Fibroblast of peridontal ligament (primary cell): ENCODE measurements at regions not wholly inside any gene's neighbourhood (a gene's known extent, or its start where the extent isn't known, plus 50 kb on each side); places are given as distances from the start of the nearest gene placed in this dataset.

Experiments used
- DNase-seq: peaks from one replicate; pipeline ENCODE4 v3.0.0-alpha.2; 2010; ENCODE audit errors: extremely low read depth

- DNase-seq = peak; percentile 86
Observed at GRCh38 chr12:81022531-81022930, 55.3 kb upstream of the ACSS3 start.

GRCh38 chr12:81021834-81022233 is 56.0 kb upstream of the ACSS3 start:
- DNase-seq = peak; percentile 38

- no peak for DNase-seq
Observed at GRCh38 chr12:81021131-81021748, 56.6 kb upstream of the ACSS3 start.

- DNase-seq = no peak
Observed at GRCh38 chr12:81017792-81018191, 60.1 kb upstream of the ACSS3 start.

- no peak for DNase-seq
Observed at GRCh38 chr12:81015510-81015909, 62.4 kb upstream of the ACSS3 start.

DNA sequence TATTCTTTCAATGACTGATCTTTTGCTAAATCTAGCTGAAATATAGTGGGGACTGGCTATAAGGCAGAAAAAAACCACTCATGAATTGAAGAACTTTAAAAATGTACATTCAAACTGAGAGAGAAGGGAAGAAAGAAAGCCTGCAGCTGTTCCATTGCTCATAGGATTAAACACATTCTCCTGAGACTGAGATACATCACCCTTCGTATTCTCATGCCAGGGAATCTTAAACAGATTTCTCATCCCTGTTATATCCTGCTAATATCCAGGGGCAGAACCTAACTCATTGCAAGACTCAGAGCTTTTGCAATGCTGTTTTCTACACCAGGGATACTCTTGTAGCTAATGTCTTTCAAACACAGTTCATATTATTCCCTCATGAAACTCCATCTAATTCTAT is 67.2 kb upstream of the ACSS3 start:
- DNase-seq = peak; percentile 52

DNA sequence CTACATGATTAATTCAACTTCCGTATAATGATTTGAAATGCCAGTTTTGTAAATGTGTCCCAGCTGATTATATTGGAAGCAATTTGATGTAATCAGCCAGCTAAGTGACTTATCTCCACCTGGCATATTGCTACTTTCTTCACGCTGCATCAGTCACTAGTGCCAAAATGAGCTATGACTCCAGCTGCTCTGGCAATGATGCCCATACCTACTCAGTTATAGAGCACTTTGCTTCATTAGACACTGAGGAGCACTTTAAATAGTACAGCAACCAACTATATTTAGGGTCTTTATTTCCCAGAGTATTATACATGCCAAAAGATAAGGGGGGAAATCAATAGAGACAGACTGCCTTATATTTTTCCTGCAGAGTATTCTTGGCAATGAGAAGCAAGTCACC is 67.9 kb upstream of the LIN7A start:
- no peak for DNase-seq

DNA sequence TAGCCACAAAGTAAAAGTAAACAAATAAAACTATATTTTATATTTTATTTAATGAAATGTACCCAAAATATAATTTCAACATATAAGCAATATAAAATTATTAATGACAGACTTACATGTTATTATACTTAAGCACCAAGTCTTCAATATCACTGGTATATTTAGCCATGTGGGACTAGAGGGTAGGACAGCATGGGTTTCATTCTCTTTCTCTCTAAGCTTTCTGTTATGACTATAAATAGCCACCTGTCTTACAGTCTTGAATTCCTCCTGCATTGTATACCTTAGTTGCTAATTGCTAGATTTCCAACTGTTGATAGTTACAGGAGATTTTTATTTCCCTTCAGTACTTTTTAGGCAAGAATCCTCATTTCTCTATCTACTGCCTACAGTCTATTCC is 63.1 kb upstream of the LIN7A start:
- DNase-seq = no peak

DNA sequence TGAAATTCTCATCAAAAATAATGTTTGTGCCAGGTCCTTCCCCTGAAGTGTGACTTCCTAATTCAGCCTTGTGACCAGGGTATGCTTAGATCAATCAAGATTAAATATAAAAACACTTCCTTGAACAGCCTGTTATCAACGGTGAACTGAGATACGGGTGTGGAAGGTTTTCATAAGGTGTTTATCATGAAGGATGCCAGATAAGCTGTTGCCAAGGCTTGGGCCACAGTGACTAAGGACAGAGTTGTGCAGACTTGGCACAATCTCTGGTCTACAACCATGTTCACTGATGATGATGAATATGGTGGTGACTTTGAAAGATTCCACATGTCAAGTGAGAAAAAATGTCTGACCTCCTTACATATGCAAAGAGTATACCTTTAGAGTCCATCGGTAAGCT is 51.3 kb upstream of the LIN7A start:
- DNase-seq = no peak
